Vagina (tissue), 2 donors: ENCODE measurements at regions not wholly inside any gene's neighbourhood (a gene's known extent, or its start where the extent isn't known, plus 50 kb on each side); places are given as distances from the start of the nearest gene placed in this dataset.

Experiments used
- DNase-seq, 2 donors: peaks; one replicate each; pipeline ENCODE4 v3.0.0-alpha.2; 2017; ENCODE audit errors: extremely low spot score in 2 of 2
- H3K27ac ChIP-seq: fragments of 200-600 bp; sonication (generic); one replicate; pipeline ENCODE4 v1.5.1; 2019
- H3K27me3 ChIP-seq: fragments of 200-600 bp; sonication (generic); one replicate; pipeline ENCODE4 v1.5.1; 2019
- H3K36me3 ChIP-seq, 2 donors: fragments of 200-600 bp; sonication (generic); one replicate each; pipeline ENCODE4 v1.5.1; 2017 to 2019
- H3K4me1 ChIP-seq: fragments of 200-600 bp; sonication (generic); one replicate; pipeline ENCODE4 v1.5.1; 2019
- H3K4me3 ChIP-seq, 2 donors: fragments of 200-600 bp; sonication (generic); 1 replicate in 1 of 2; 2 replicates in 1 of 2; pipeline ENCODE4 v1.5.1; 2016 to 2019
- H3K9me3 ChIP-seq: fragments of 200-600 bp; sonication (generic); one replicate; pipeline ENCODE4 v1.5.1; 2019
- CTCF ChIP-seq, 3 experiments: fragments of 450-650 bp in 2 of 3; fragments of 200-600 bp in 1 of 3; sonication (generic) in 1 of 3; IDR thresholded peaks; one replicate each; pipeline ENCODE4 v1.5.1; 2017 to 2019; ENCODE audit warnings: antibody characterized with exemption in 3 of 3, mild to moderate bottlenecking in 2 of 3, moderate library complexity in 2 of 3
- POLR2A ChIP-seq, 2 donors: fragments of 450-650 bp; IDR thresholded peaks; one replicate each; pipeline ENCODE4 v1.6.1; 2017; ENCODE audit warnings: antibody characterized with exemption in 2 of 2, mild to moderate bottlenecking in 2 of 2, moderate library complexity in 2 of 2
- POLR2AphosphoS5 ChIP-seq, 2 donors: sonication (generic); formaldehyde crosslinking; IDR thresholded peaks; one replicate each; pipeline ENCODE4 v1.9.0; 2017; ENCODE audit warnings: antibody characterized with exemption in 2 of 2, mild to moderate bottlenecking in 2 of 2, low read depth in 1 of 2; ENCODE audit not compliant: insufficient read depth in 1 of 2
- intact Hi-C: fragments of 100-400 bp; cut with DNase I; formaldehyde crosslinking; loops from one replicate; pipeline ENCODE4 v1.15.1; 2023

- Histone ChIP-seq H3K27ac (no peak overlapping the region), H3K4me3 (no peak overlapping the region), H3K9me3 (no peaks in the 10 kb centered on the region), H3K27me3 (no peaks in the 10 kb centered on the region), H3K4me1 (no peaks in the 10 kb centered on the region), H3K36me3 (no peaks in the 10 kb centered on the region)
- intact Hi-C loops, result no loop called here
- no peak for DNase-seq
- TF ChIP-seq POLR2A (IDR thresholded peaks at IDR 0.05) (no peak), POLR2AphosphoS5 (IDR thresholded peaks at IDR 0.05; ENCODE audit: insufficient read depth in 1 of 2, low read depth in 1 of 2) (no peak), CTCF (IDR thresholded peaks at IDR 0.05) (no peak)
These were observed 314.8 kb upstream of the GOT2 start for GRCh38 chr16:59048876-59049275.

GRCh38 chr16:59047114-59047513 lies 313.0 kb upstream of the GOT2 start:
- Histone ChIP-seq H3K27me3 (no peaks in the 10 kb centered on the region), H3K4me1 (no peaks in the 10 kb centered on the region), H3K36me3 (no peaks in the 10 kb centered on the region), H3K27ac (no peak overlapping the region), H3K9me3 (no peaks in the 10 kb centered on the region), H3K4me3 (no peak overlapping the region)
- TF ChIP-seq POLR2A (IDR thresholded peaks at IDR 0.05), result no peak
- TF ChIP-seq POLR2AphosphoS5 (IDR thresholded peaks at IDR 0.05; ENCODE audit: insufficient read depth in 1 of 2, low read depth in 1 of 2), result no peak
- no peak for TF ChIP-seq CTCF (IDR thresholded peaks at IDR 0.05)
- intact Hi-C loops, result no loop called here
- DNase-seq, result no peak

GRCh38 chr16:59046335-59046734 lies 312.2 kb upstream of the GOT2 start:
- DNase-seq, result no peak
- TF ChIP-seq POLR2AphosphoS5 (IDR thresholded peaks at IDR 0.05; ENCODE audit: insufficient read depth in 1 of 2, low read depth in 1 of 2), result no peak
- TF ChIP-seq CTCF (IDR thresholded peaks at IDR 0.05), result no peak
- no peak for TF ChIP-seq POLR2A (IDR thresholded peaks at IDR 0.05)

GRCh38 chr16:59045501-59045900 lies 311.4 kb upstream of the GOT2 start:
- TF ChIP-seq CTCF (IDR thresholded peaks at IDR 0.05) (no peak), POLR2AphosphoS5 (IDR thresholded peaks at IDR 0.05; ENCODE audit: insufficient read depth in 1 of 2, low read depth in 1 of 2) (no peak), POLR2A (IDR thresholded peaks at IDR 0.05) (no peak)
- Histone ChIP-seq H3K36me3 (no peaks in the 10 kb centered on the region), H3K9me3 (no peaks in the 10 kb centered on the region), H3K27me3 (no peaks in the 10 kb centered on the region), H3K4me3 (no peak overlapping the region), H3K27ac (no peak overlapping the region), H3K4me1 (no peaks in the 10 kb centered on the region)
- intact Hi-C loops, result no loop called here
- no peak for DNase-seq

More at GRCh38 chr16:59046335-59046734, 312.2 kb upstream of the GOT2 start:
- Histone ChIP-seq H3K4me3 (no peak overlapping the region), H3K27me3 (no peaks in the 10 kb centered on the region), H3K36me3 (no peaks in the 10 kb centered on the region), H3K4me1 (no peaks in the 10 kb centered on the region), H3K9me3 (no peaks in the 10 kb centered on the region), H3K27ac (no peak overlapping the region)
- intact Hi-C loops, result no loop called here

- intact Hi-C loops, result no loop called here
- DNase-seq, result no peak
- no peaks in the 10 kb centered on the region for H3K36me3 ChIP-seq
- H3K4me1 ChIP-seq, result no peaks in the 10 kb centered on the region
- H3K27ac ChIP-seq, result no peak overlapping the region
- H3K27me3 ChIP-seq, result no peaks in the 10 kb centered on the region
- no peaks in the 10 kb centered on the region for H3K9me3 ChIP-seq
- TF ChIP-seq POLR2AphosphoS5 (IDR thresholded peaks at IDR 0.05; ENCODE audit: insufficient read depth in 1 of 2, low read depth in 1 of 2), result no peak
- TF ChIP-seq POLR2A (IDR thresholded peaks at IDR 0.05), result no peak
- no peak for TF ChIP-seq CTCF (IDR thresholded peaks at IDR 0.05)
- H3K4me3 ChIP-seq, result no peak overlapping the region
These were observed 310.5 kb upstream of the GOT2 start for GRCh38 chr16:59044616-59045015.
